Gastrocnemius medialis (tissue), 4 donors: ENCODE measurements at regions not wholly inside any gene's neighbourhood (a gene's known extent, or its start where the extent isn't known, plus 50 kb on each side); places are given as distances from the start of the nearest gene placed in this dataset.

Experiments used
- CTCF ChIP-seq, 5 experiments: fragments of 450-650 bp in 3 of 5; fragments of 200-600 bp in 2 of 5; sonication (generic) in 2 of 5; IDR thresholded peaks in 4 of 5; conservative IDR thresholded peaks in 1 of 5; 1 replicate in 4 of 5; 2 replicates in 1 of 5; pipeline ENCODE4 v1.5.1; 2016 to 2019; ENCODE audit warnings: antibody characterized with exemption in 5 of 5, mild to moderate bottlenecking in 3 of 5, moderate library complexity in 3 of 5
- POLR2A ChIP-seq, 2 donors: fragments of 450-650 bp; IDR thresholded peaks; one replicate each; pipeline ENCODE4 v1.6.1; 2017; ENCODE audit warnings: antibody characterized with exemption in 2 of 2, mild to moderate bottlenecking in 2 of 2, moderate library complexity in 2 of 2

DNA sequence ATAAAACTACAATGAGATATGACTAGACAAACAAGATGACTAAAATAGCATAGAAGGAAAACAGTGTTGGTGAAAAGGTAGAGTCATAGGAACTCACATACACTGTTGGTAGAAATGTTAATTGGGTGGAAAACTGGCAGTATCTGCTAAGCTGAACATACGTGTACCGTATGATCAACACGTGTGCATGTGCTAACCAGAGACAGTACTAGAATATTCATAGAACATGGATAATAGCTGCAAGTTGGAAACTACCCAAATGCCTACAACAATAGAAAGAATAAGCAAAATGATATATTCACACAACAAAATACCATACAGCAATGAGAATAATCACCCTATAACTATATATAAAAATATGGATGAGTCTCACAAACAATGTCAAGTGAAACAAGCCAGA, 184.0 kb downstream of the IBTK start:
- TF ChIP-seq CTCF (IDR thresholded peaks at IDR 0.05 in 4 of 5, conservative IDR thresholded peaks at IDR 0.05 in 1 of 5) (no peak), POLR2A (IDR thresholded peaks at IDR 0.05) (no peak)
